ENCODE measurements at regions not wholly inside any gene's neighbourhood (a gene's known extent, or its start where the extent isn't known, plus 50 kb on each side); places are given as distances from the start of the nearest gene placed in this dataset.

- TF ChIP-seq RHOXF2B (CRISPR knock-in tag; conservative IDR thresholded peaks at IDR 0.05): no peak
- no peak for TF ChIP-seq BCL6 (CRISPR knock-in tag; IDR thresholded peaks at IDR 0.05)
- TF ChIP-seq MNT (conservative IDR thresholded peaks at IDR 0.05): peak; percentile 40 to 65; a peak in 3 of 4 replicates
- TF ChIP-seq ATF6 (CRISPR knock-in tag; IDR thresholded peaks at IDR 0.05): no peak
- TF ChIP-seq SNRNP70 (optimal IDR thresholded peaks at IDR 0.05; ENCODE audit: low read depth, low read length): no peak
- TF ChIP-seq POLR2G (IDR thresholded peaks at IDR 0.05; ENCODE audit: low read depth, low read length): peak; percentile 73
- peak; percentile 80 for TF ChIP-seq PML (IDR thresholded peaks at IDR 0.05; ENCODE audit: low read length)
- peak; percentile 57 for TF ChIP-seq ASH1L (IDR thresholded peaks at IDR 0.05; ENCODE audit: borderline replicate concordance, low read depth, partially characterized antibody)
- TF ChIP-seq HDAC8 (tag; IDR thresholded peaks at IDR 0.05): no peak
- no peak; the same call in 1 of the 2 replicates for TF ChIP-seq SMAD4 (CRISPR knock-in tag; conservative IDR thresholded peaks at IDR 0.05)
- no peak for TF ChIP-seq NBN (IDR thresholded peaks at IDR 0.05; ENCODE audit: low read depth)
- TF ChIP-seq YBX1 (IDR thresholded peaks at IDR 0.05): no peak
- no peak for TF ChIP-seq ATF2 (CRISPR knock-in tag; IDR thresholded peaks at IDR 0.05)
- TF ChIP-seq SMAD3 (CRISPR knock-in tag; conservative IDR thresholded peaks at IDR 0.05): no peak
- 0 out of 2 replicates have a peak, but pooled peaks have one; percentile 34 for TF ChIP-seq ERF (CRISPR knock-in tag; IDR thresholded peaks at IDR 0.05)
- TF ChIP-seq ZNF175 (CRISPR knock-in tag; IDR thresholded peaks at IDR 0.05; ENCODE audit: low read depth): no peak
- TF ChIP-seq ZNF324 (CRISPR knock-in tag; IDR thresholded peaks at IDR 0.05): no peak
- TF ChIP-seq EZH2 (IDR thresholded peaks at IDR 0.05; ENCODE audit: borderline replicate concordance, low read depth, low read length): no peak
- peak; percentile 48; the same call in 1 of the 2 replicates for TF ChIP-seq ATF7 (IDR thresholded peaks at IDR 0.05)
- TF ChIP-seq TOE1 (IDR thresholded peaks at IDR 0.05; ENCODE audit: borderline replicate concordance): no peak
- no peak for TF ChIP-seq TOE1 (CRISPR knock-in tag; IDR thresholded peaks at IDR 0.05; ENCODE audit: borderline replicate concordance, low read depth)
- no peak for TF ChIP-seq CREB3 (tag; conservative IDR thresholded peaks at IDR 0.05; ENCODE audit: low read depth)
- no peak for TF ChIP-seq GABPB2 (CRISPR knock-in tag; conservative IDR thresholded peaks at IDR 0.05)
Observed at GRCh38 chr6:95519228-95520037, 57.9 kb upstream of the MANEA start (continued).
